ENCODE measurements at regions not wholly inside any gene's neighbourhood (a gene's known extent, or its start where the extent isn't known, plus 50 kb on each side); places are given as distances from the start of the nearest gene placed in this dataset.

GRCh38 chr4:89531932-89532640 is 224.5 kb upstream of the GPRIN3 start:
- Histone ChIP-seq H3K27ac (no peak overlapping the region), H3K4me3 (no peak overlapping the region), H3K36me3 (no peaks in the 10 kb centered on the region), H3K9me3 (no peaks in the 10 kb centered on the region), H3K4me1 (replicated peaks) (no peaks in the 10 kb centered on the region), H3K27me3 (replicated peaks; ENCODE audit: insufficient read depth) (no peaks in the 10 kb centered on the region)
- DNase-seq (ENCODE audit: low spot score) = no peak
- intact Hi-C loops (cut with DNase I) = no loop called here
- TF ChIP-seq, protein P1, sequence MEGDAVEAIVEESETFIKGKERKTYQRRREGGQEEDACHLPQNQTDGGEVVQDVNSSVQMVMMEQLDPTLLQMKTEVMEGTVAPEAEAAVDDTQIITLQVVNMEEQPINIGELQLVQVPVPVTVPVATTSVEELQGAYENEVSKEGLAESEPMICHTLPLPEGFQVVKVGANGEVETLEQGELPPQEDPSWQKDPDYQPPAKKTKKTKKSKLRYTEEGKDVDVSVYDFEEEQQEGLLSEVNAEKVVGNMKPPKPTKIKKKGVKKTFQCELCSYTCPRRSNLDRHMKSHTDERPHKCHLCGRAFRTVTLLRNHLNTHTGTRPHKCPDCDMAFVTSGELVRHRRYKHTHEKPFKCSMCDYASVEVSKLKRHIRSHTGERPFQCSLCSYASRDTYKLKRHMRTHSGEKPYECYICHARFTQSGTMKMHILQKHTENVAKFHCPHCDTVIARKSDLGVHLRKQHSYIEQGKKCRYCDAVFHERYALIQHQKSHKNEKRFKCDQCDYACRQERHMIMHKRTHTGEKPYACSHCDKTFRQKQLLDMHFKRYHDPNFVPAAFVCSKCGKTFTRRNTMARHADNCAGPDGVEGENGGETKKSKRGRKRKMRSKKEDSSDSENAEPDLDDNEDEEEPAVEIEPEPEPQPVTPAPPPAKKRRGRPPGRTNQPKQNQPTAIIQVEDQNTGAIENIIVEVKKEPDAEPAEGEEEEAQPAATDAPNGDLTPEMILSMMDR (IDR thresholded peaks at IDR 0.05) = no peak
- TF ChIP-seq POLR2A (IDR thresholded peaks at IDR 0.05) (no peak), POLR2AphosphoS5 (IDR thresholded peaks at IDR 0.05) (no peak)
- WGBS = 52% methylated on average over 2 of the region's 2 CpGs

DNA sequence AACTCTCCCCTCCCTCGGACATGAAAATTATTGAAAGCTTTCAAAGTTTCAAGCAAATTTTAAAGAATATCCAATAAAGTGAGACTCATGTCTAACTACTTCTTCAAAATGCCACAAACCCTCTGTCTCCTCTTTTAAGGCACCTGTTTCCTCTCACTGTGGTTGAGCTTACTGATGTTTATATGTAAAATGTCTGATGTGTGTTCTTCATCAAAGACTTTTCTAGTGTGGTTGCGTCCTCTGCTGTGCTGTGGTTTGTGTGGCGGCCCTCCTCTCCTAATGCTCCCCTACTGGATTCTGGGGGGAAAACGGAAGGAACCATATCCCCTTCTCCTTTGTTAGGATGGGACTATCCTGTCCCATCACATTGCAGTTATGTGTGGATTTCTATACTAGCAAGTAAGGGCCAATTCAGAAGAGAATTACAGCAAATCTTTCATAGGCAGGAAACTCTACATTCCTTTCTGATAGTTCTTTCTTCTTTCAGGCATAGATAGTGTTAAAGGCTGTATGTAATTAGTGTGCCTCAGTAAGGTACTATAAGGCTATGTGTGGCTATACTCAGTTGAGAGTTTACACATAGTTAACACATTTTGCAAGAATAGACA is 221.0 kb upstream of the GPRIN3 start:
- TF ChIP-seq, protein P1 (IDR thresholded peaks at IDR 0.05) = no peak
- TF ChIP-seq POLR2AphosphoS5 (IDR thresholded peaks at IDR 0.05) (no peak), POLR2A (IDR thresholded peaks at IDR 0.05) (no peak)
- H3K27ac ChIP-seq = no peak overlapping the region
- H3K9me3 ChIP-seq = no peaks in the 10 kb centered on the region
- H3K27me3 ChIP-seq (replicated peaks; ENCODE audit: insufficient read depth) = no peaks in the 10 kb centered on the region
- intact Hi-C loops (cut with DNase I) = no loop called here
- H3K4me1 ChIP-seq (replicated peaks) = no peaks in the 10 kb centered on the region
- no peak overlapping the region for H3K4me3 ChIP-seq
- no peak for DNase-seq (ENCODE audit: low spot score)
- WGBS = 80% methylated on average over 4 of the region's 4 CpGs
- H3K36me3 ChIP-seq = no peaks in the 10 kb centered on the region

DNA sequence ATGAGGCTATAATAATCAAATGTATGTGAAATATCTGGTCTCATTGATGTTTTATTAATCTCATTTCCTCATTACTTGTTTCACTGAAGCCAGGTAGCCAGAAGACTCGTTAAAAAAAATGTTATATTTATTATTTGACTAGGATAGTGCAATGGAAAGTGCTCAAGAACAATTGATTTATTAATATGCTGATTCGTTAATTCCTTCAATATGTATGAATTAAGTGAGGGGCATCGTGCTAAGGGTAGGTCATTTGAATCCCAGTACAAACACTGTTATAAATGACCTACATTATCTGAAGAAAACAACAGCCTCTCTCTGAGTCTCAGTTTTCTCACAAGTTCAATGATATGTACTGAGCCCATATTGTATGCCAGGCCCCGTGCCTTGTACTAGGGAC is 214.2 kb upstream of the GPRIN3 start:
- Histone ChIP-seq H3K27ac (no peak overlapping the region), H3K27me3 (replicated peaks; ENCODE audit: insufficient read depth) (no peaks in the 10 kb centered on the region), H3K4me3 (no peak overlapping the region), H3K4me1 (replicated peaks) (no peaks in the 10 kb centered on the region), H3K9me3 (no peaks in the 10 kb centered on the region), H3K36me3 (no peaks in the 10 kb centered on the region)
- no peak for DNase-seq (ENCODE audit: low spot score)
- TF ChIP-seq, protein P1 (IDR thresholded peaks at IDR 0.05) = no peak
- no peak for TF ChIP-seq POLR2A (IDR thresholded peaks at IDR 0.05)
- no peak for TF ChIP-seq POLR2AphosphoS5 (IDR thresholded peaks at IDR 0.05)
- intact Hi-C loops (cut with DNase I) = no loop called here
- WGBS = 90% methylated on average over 4 of the region's 4 CpGs

GRCh38 chr4:89519771-89520320 is 212.2 kb upstream of the GPRIN3 start:
- Histone ChIP-seq H3K4me1 (replicated peaks) (no peaks in the 10 kb centered on the region), H3K9me3 (no peaks in the 10 kb centered on the region), H3K27ac (no peak overlapping the region), H3K4me3 (no peak overlapping the region), H3K36me3 (no peaks in the 10 kb centered on the region), H3K27me3 (replicated peaks; ENCODE audit: insufficient read depth) (no peaks in the 10 kb centered on the region)
- no peak for DNase-seq (ENCODE audit: low spot score)
- WGBS = 93% methylated on average over 3 of the region's 3 CpGs
- intact Hi-C loops (cut with DNase I) = no loop called here
- no peak for TF ChIP-seq POLR2A (IDR thresholded peaks at IDR 0.05)
- no peak for TF ChIP-seq POLR2AphosphoS5 (IDR thresholded peaks at IDR 0.05)
- TF ChIP-seq, protein P1 (IDR thresholded peaks at IDR 0.05) = no peak

- H3K36me3 ChIP-seq = no peaks in the 10 kb centered on the region
- DNase-seq (ENCODE audit: low spot score) = no peak
- no peaks in the 10 kb centered on the region for H3K27me3 ChIP-seq (replicated peaks; ENCODE audit: insufficient read depth)
- TF ChIP-seq, protein P1 (IDR thresholded peaks at IDR 0.05) = no peak
- TF ChIP-seq POLR2AphosphoS5 (IDR thresholded peaks at IDR 0.05) = no peak
- TF ChIP-seq POLR2A (IDR thresholded peaks at IDR 0.05) = no peak
- no peaks in the 10 kb centered on the region for H3K9me3 ChIP-seq
- H3K4me1 ChIP-seq (replicated peaks) = no peaks in the 10 kb centered on the region
- no peak overlapping the region for H3K27ac ChIP-seq
- 85% methylated on average over 4 of the region's 4 CpGs for WGBS
- no peak overlapping the region for H3K4me3 ChIP-seq
- intact Hi-C loops (cut with DNase I) = no loop called here
Measured at GRCh38 chr4:89518259-89518658, 210.7 kb upstream of the GPRIN3 start.

Measured in prostate gland (tissue), 2 donors.